HL-60 (cell line): ENCODE measurements at regions not wholly inside any gene's neighbourhood (a gene's known extent, or its start where the extent isn't known, plus 50 kb on each side); places are given as distances from the start of the nearest gene placed in this dataset.

Experiments
- DNase-seq, 2 experiments: peaks; one replicate each; pipeline ENCODE4 v3.0.0-alpha.2; 2010 to 2020; ENCODE audit warnings: low read depth in 1 of 2, low spot score in 1 of 2
- H3K27ac ChIP-seq: fragments of 250-450 bp; sonication (Bioruptor Pico); replicated peaks from 2 replicates; pipeline ENCODE4 v1.5.1; 2020; ENCODE audit warnings: mild to moderate bottlenecking, moderate library complexity
- H3K27me3 ChIP-seq: fragments of 250-450 bp; sonication (Bioruptor Pico); 2 replicates; pipeline ENCODE4 v1.5.1; 2021; ENCODE audit warnings: mild to moderate bottlenecking, moderate library complexity; ENCODE audit not compliant: insufficient read depth, poor library complexity, severe bottlenecking
- H3K4me3 ChIP-seq: replicated peaks from 2 replicates; pipeline ENCODE4 v1.5.1; 2011; ENCODE audit warnings: mild to moderate bottlenecking, control low read depth, low read length; ENCODE audit not compliant: insufficient read depth
- GABPA ChIP-seq: IDR thresholded peaks from 2 replicates; pipeline ENCODE4 v1.6.1; 2012; ENCODE audit warnings: low read depth
- POLR2AphosphoS5 ChIP-seq: IDR thresholded peaks from 2 replicates; pipeline ENCODE4 v1.6.1; 2012; ENCODE audit warnings: low read depth
- REST ChIP-seq: IDR thresholded peaks from 2 replicates; pipeline ENCODE4 v1.6.1; 2012; ENCODE audit warnings: low read depth; ENCODE audit not compliant: insufficient replicate concordance
- SPI1 ChIP-seq: IDR thresholded peaks from 2 replicates; pipeline ENCODE4 v1.6.1; 2012; ENCODE audit warnings: low read depth, mild to moderate bottlenecking, borderline replicate concordance
- TF ChIP-seq, protein P1 (sequence below): IDR thresholded peaks from one replicate; pipeline ENCODE4 v1.5.1; 2011; ENCODE audit warnings: low read length, control low read depth, inconsistent platforms; ENCODE audit not compliant: insufficient read depth

DNA sequence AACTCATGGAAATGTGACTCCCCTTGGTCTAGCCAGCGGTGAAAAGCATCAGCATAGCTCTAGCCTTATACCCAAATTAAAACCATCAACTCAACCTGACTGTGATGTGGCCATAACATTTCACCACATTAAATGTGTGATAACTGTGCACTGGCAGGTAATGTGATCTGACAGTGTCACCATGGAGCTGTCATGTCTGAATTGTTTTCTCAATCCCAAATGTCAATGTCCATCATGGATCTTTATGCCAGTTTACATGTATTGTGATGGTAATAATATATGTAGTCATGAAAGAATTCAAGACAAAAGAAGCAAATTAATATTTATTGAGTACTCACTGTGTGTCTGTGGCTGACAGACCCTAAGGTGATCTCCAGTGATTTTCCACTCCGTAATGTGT lies 213.4 kb upstream of the EOMES start:
- DNase-seq = no peak
- no peak overlapping the region for H3K27ac ChIP-seq
- H3K4me3 ChIP-seq = no peak overlapping the region
- no peak for TF ChIP-seq POLR2AphosphoS5
- TF ChIP-seq, protein P1, sequence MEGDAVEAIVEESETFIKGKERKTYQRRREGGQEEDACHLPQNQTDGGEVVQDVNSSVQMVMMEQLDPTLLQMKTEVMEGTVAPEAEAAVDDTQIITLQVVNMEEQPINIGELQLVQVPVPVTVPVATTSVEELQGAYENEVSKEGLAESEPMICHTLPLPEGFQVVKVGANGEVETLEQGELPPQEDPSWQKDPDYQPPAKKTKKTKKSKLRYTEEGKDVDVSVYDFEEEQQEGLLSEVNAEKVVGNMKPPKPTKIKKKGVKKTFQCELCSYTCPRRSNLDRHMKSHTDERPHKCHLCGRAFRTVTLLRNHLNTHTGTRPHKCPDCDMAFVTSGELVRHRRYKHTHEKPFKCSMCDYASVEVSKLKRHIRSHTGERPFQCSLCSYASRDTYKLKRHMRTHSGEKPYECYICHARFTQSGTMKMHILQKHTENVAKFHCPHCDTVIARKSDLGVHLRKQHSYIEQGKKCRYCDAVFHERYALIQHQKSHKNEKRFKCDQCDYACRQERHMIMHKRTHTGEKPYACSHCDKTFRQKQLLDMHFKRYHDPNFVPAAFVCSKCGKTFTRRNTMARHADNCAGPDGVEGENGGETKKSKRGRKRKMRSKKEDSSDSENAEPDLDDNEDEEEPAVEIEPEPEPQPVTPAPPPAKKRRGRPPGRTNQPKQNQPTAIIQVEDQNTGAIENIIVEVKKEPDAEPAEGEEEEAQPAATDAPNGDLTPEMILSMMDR = no peak
- TF ChIP-seq REST = no peak
- TF ChIP-seq GABPA = no peak
- no peak for TF ChIP-seq SPI1
- no peaks in the 10 kb centered on the region for H3K27me3 ChIP-seq

DNA sequence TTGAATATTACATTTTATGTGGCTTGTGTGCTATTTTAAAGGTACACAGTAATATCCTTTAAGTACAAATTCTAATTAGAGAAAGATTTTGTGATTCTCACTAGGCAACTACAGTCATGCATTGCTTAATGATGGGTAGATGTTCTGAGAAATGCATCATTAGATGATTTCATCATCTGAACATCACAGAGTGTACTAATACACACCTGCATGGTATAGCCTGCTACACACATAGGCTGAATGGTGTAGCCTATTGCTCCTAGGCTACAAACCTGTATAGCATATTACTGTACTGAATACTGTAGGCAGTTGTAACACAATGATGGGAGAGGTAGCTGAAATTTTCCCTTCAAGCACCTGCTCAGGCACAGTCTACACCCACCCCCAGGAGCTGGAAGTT lies 217.4 kb upstream of the EOMES start:
- DNase-seq = no peak
- no peak for TF ChIP-seq GABPA
- no peak for TF ChIP-seq REST
- no peak for TF ChIP-seq POLR2AphosphoS5
- TF ChIP-seq, protein P1 = no peak
- no peak for TF ChIP-seq SPI1
- Histone ChIP-seq H3K27me3 (no peaks in the 10 kb centered on the region), H3K27ac (no peak overlapping the region), H3K4me3 (no peak overlapping the region)

DNA sequence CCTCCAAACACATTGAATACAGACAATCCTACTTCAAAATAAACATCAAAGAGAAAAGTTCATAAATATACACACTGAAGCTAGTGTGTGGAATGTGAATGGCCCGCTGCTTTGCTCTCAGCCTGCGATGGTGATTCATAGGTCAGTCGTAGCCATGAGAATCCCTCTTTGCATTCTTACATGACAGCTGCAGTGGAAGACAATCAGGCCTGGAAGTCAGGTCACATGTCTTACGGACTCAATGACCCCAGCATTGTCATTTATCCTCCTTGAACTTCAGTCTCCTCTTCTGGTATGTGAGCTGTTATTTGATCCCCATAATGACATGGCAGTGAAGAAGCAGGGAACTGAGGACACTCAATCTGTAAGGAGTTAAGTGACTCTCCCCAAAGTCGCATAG lies 217.8 kb upstream of the EOMES start:
- H3K4me3 ChIP-seq = no peak overlapping the region
- no peak for DNase-seq
- TF ChIP-seq REST (no peak), SPI1 (no peak), GABPA (no peak), POLR2AphosphoS5 (no peak)
- TF ChIP-seq, protein P1 = no peak
- no peak overlapping the region for H3K27ac ChIP-seq
- H3K27me3 ChIP-seq = no peaks in the 10 kb centered on the region
